Left ventricle myocardium inferior (tissue), 1 donor: ENCODE measurements at regions not wholly inside any gene's neighbourhood (a gene's known extent, or its start where the extent isn't known, plus 50 kb on each side); places are given as distances from the start of the nearest gene placed in this dataset.
A peak's percentile ranks its signal among the peaks of the same experiment; 100 is the strongest.

Source experiments
- DNase-seq: peaks from one replicate; pipeline ENCODE4 v3.0.0-alpha.2; 2020
- H3K27ac ChIP-seq: fragments of 200-600 bp; replicated peaks from 2 replicates; pipeline ENCODE4 v1.8.0; 2021
- H3K27me3 ChIP-seq: fragments of 200-600 bp; 2 replicates; pipeline ENCODE4 v1.8.0; 2021; ENCODE audit warnings: low read depth
- H3K36me3 ChIP-seq: fragments of 200-600 bp; 2 replicates; pipeline ENCODE4 v1.8.0; 2021
- H3K4me1 ChIP-seq: fragments of 200-600 bp; 2 replicates; pipeline ENCODE4 v1.8.0; 2021
- H3K4me3 ChIP-seq: fragments of 200-600 bp; 2 replicates; pipeline ENCODE4 v1.8.0; 2021; ENCODE audit warnings: mild to moderate bottlenecking, moderate library complexity
- H3K9me3 ChIP-seq: fragments of 200-600 bp; replicated peaks from 2 replicates; pipeline ENCODE4 v1.8.0; 2021
- CTCF ChIP-seq: fragments of 200-600 bp; IDR thresholded peaks from 2 replicates; pipeline ENCODE4 v1.8.0; 2021; ENCODE audit warnings: antibody characterized with exemption, mild to moderate bottlenecking, borderline replicate concordance
- intact Hi-C: fragments of 100-400 bp; cut with micrococcal nuclease; formaldehyde crosslinking; loops from one replicate; pipeline ENCODE4 v1.11.0; 2022
- donor health status: DM: no; HTN: yes; CAD: no; lungs with severe emphysema.

DNA sequence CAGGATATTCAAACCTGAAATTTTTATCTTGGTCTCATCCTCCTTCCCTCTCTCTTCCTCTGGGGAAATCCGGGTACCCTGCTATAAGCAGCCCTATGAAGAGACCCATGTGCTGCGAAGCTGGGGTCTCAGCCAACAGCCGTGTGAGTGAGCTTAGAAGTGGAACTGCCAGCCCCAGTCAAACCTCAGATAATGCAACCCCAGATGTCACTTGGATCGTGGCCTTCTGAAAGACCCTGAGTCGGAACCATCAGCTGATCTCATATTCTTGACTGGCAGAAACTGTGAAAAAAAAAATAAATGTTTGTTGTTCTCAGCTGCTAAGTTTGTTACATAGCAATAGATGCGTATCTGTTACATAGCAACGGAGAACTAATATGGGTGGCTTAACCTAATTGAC, 198.1 kb upstream of the NPY2R start:
- no peak overlapping the region for H3K27ac ChIP-seq
- no peak for DNase-seq
- intact Hi-C loops: no loop called here
- peaks cover 9% of the 10 kb centered on the region for H3K27me3 ChIP-seq
- H3K9me3 ChIP-seq: peaks cover 3% of the 10 kb centered on the region
- H3K4me3 ChIP-seq: no peak overlapping the region
- H3K4me1 ChIP-seq: no peaks in the 10 kb centered on the region
- H3K36me3 ChIP-seq: no peaks in the 10 kb centered on the region
- no peak for TF ChIP-seq CTCF

GRCh38 chr4:155011163-155011780, 197.2 kb upstream of the NPY2R start:
- H3K4me1 ChIP-seq: no peaks in the 10 kb centered on the region
- no peak for TF ChIP-seq CTCF
- peaks cover 11% of the 10 kb centered on the region for H3K27me3 ChIP-seq
- intact Hi-C loops: no loop called here
- no peak overlapping the region for H3K27ac ChIP-seq
- no peak overlapping the region for H3K4me3 ChIP-seq
- DNase-seq: no peak
- no peaks in the 10 kb centered on the region for H3K36me3 ChIP-seq
- peaks cover 3% of the 10 kb centered on the region for H3K9me3 ChIP-seq

- Histone ChIP-seq H3K9me3 (peaks cover 3% of the 10 kb centered on the region), H3K36me3 (no peaks in the 10 kb centered on the region), H3K27ac (no peak overlapping the region), H3K4me3 (no peak overlapping the region), H3K4me1 (no peaks in the 10 kb centered on the region), H3K27me3 (peaks cover 11% of the 10 kb centered on the region)
- no peak for TF ChIP-seq CTCF
- DNase-seq: no peak
- intact Hi-C loops: no loop called here
Observed at GRCh38 chr4:155012469-155012868, 196.0 kb upstream of the NPY2R start.

GRCh38 chr4:155017426-155017825, 191.0 kb upstream of the NPY2R start:
- H3K36me3 ChIP-seq: no peaks in the 10 kb centered on the region
- intact Hi-C loops: no loop called here
- peaks cover 3% of the 10 kb centered on the region for H3K9me3 ChIP-seq
- peaks cover 11% of the 10 kb centered on the region for H3K27me3 ChIP-seq
- no peak for TF ChIP-seq CTCF
- H3K27ac ChIP-seq: no peak overlapping the region
- DNase-seq: no peak
- H3K4me3 ChIP-seq: no peak overlapping the region
- no peaks in the 10 kb centered on the region for H3K4me1 ChIP-seq

DNA sequence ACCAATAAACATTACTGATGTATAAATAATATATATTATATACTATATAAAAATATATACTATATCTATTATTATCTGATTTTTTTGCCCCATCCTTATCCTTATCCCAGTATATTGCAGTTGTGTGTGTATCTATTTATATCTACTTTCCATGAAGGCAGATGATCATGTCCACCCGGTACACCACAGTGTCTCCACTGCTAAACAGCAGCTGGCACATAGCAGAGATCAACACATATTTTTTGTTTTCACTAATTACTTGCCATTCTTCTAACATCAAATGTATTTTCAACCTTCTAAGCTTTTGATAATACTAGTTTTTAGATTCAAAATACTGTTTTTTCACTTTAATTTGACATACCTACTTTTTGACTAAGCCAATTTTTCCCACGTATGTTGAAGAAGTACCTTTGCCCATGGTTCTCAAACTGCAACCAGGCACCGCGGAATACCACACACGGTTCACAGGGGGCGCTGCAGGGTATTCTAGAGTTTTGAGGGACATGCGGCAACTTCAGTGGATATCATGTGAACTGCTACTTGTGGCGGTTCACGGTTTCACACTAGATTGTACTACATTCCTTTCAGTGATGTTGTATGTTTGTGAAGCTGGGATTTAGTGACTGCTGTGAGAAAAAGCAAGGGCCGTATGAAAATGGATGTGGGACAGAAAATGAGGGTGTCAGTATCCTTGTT, 182.5 kb upstream of the NPY2R start:
- Histone ChIP-seq H3K4me3 (no peak overlapping the region), H3K4me1 (no peaks in the 10 kb centered on the region)

More for the DNA sequence above, 182.5 kb upstream of the NPY2R start:
- peak; percentile 27 for DNase-seq
- TF ChIP-seq CTCF: peak; percentile 50
- peaks cover 7% of the 10 kb centered on the region for H3K9me3 ChIP-seq
- intact Hi-C loops: no loop called here
- no peaks in the 10 kb centered on the region for H3K27me3 ChIP-seq
- H3K36me3 ChIP-seq: no peaks in the 10 kb centered on the region
- no peak overlapping the region for H3K27ac ChIP-seq
